ENCODE measurements at regions not wholly inside any gene's neighbourhood (a gene's known extent, or its start where the extent isn't known, plus 50 kb on each side); places are given as distances from the start of the nearest gene placed in this dataset.

DNA sequence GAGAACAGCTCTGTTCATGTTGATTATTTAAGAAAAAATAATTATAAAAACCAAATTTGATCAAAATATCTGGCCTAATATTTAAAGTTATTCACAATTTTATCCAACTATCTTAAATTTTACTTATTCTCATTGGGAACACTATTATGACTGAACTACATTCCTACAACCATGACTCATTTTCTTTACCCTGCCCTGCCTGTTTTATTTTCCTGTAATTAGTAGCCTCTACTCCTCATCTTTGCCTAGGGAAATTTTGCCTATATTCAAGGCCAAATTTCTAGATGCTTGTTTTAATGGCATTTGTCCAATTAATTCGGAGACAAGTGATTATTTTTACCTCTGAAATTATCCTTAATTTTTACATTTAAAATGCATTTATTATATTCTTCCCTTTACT is 289.7 kb upstream of the TMEM229A start:
- no peak overlapping the region for H4K91ac ChIP-seq (ENCODE audit: insufficient read length, low read depth, low read length)
- no peaks in the 10 kb centered on the region for H3K79me1 ChIP-seq (ENCODE audit: insufficient read depth, low read depth, low read length, poor library complexity, severe bottlenecking)
- H3K79me2 ChIP-seq (ENCODE audit: insufficient read depth, low read length): no peaks in the 10 kb centered on the region
- no peak overlapping the region for H2AFZ ChIP-seq (ENCODE audit: low read length)
- no peak overlapping the region for H4K8ac ChIP-seq (replicated peaks; ENCODE audit: insufficient read length, low read depth, low read length)
- no peak overlapping the region for H2BK20ac ChIP-seq (ENCODE audit: low read depth, low read length, poor library complexity, severe bottlenecking)
- TF ChIP-seq CTCF (conservative IDR thresholded peaks at IDR 0.05): no peak
- no peak overlapping the region for H3K4ac ChIP-seq (ENCODE audit: low read depth, low read length)
- no peak overlapping the region for H2BK12ac ChIP-seq (ENCODE audit: insufficient read length, low read depth, low read length)
- no peak overlapping the region for H3K56ac ChIP-seq (ENCODE audit: insufficient read length, low read depth, low read length)
- H3K27me3 ChIP-seq (ENCODE audit: insufficient read depth, low read length): no peaks in the 10 kb centered on the region
- H2BK120ac ChIP-seq (ENCODE audit: low read depth, low read length, poor library complexity, severe bottlenecking): no peak overlapping the region
- no peaks in the 10 kb centered on the region for H3K9me3 ChIP-seq (ENCODE audit: control insufficient read depth, low read depth, low read length)
- H3K4me2 ChIP-seq (ENCODE audit: insufficient read depth, insufficient read length, low read length): no peak overlapping the region
- no peak overlapping the region for H3T11ph ChIP-seq (ENCODE audit: low read length)
- no peak overlapping the region for H3K9ac ChIP-seq (ENCODE audit: extremely low read depth, insufficient read length, low read length)
- H4K5ac ChIP-seq (ENCODE audit: insufficient read length, low read depth, low read length): no peak overlapping the region
- no peak overlapping the region for H2AK5ac ChIP-seq (ENCODE audit: insufficient read length, low read length)
- no peaks in the 10 kb centered on the region for H3K4me1 ChIP-seq (ENCODE audit: insufficient read depth, low read length)
- H3K23me2 ChIP-seq (ENCODE audit: insufficient read length, low read depth, low read length, poor library complexity, severe bottlenecking): no peaks in the 10 kb centered on the region
- DNase-seq: no peak
- no peak overlapping the region for H3K27ac ChIP-seq (ENCODE audit: insufficient read length, low read depth, low read length)
- H2BK5ac ChIP-seq (ENCODE audit: insufficient read length, low read length): no peak overlapping the region
- no peak overlapping the region for H3K23ac ChIP-seq (ENCODE audit: insufficient read length, low read depth, low read length)
- Mint-ChIP-seq H3K4me3 (no peak overlapping the region), H3K4me1 (no peaks in the 10 kb centered on the region), H3K36me3 (ENCODE audit: insufficient read depth in 1 of 3, low read depth in 3 of 3) (no peaks in the 10 kb centered on the region), H3K27me3 (ENCODE audit: low read depth) (no peaks in the 10 kb centered on the region; the same call in 1 of the 2 replicates), H3K27ac (no peak overlapping the region), H3K9me3 (no peaks in the 10 kb centered on the region)
- H4K20me1 ChIP-seq (ENCODE audit: control insufficient read depth, insufficient read depth, insufficient read length): no peaks in the 10 kb centered on the region
- no CpG with 5 or more reads among the region's 1 CpG for WGBS (ENCODE audit: extremely low coverage, insufficient read length, low lambda C conversion rate)
- no peak overlapping the region for H3K18ac ChIP-seq (ENCODE audit: insufficient read length, low read depth, low read length)
- no peak overlapping the region for H2BK15ac ChIP-seq (ENCODE audit: low read depth, low read length)
- no peak overlapping the region for H3K14ac ChIP-seq (ENCODE audit: insufficient read depth, low read length)

Measured in H9 (cell line).